Tibial nerve (tissue), 4 donors: ENCODE measurements at regions not wholly inside any gene's neighbourhood (a gene's known extent, or its start where the extent isn't known, plus 50 kb on each side); places are given as distances from the start of the nearest gene placed in this dataset.

Experiments used
- DNase-seq, 2 donors: peaks; one replicate each; pipeline ENCODE4 v3.0.0-alpha.2; 2019; ENCODE audit warnings: low spot score in 2 of 2
- H3K27ac ChIP-seq, 4 donors: fragments of 200-600 bp; sonication (generic) in 3 of 4; one replicate each; pipeline ENCODE4 v1.5.1; 2017 to 2019; ENCODE audit warnings: mild to moderate bottlenecking in 1 of 4
- H3K27me3 ChIP-seq, 2 donors: fragments of 200-600 bp; sonication (generic) in 1 of 2; one replicate each; pipeline versions ENCODE4 v1.5.1 to v1.6.0; 2017 to 2019
- H3K36me3 ChIP-seq, 3 donors: fragments of 200-600 bp; sonication (generic); one replicate each; pipeline ENCODE4 v1.5.1; 2018 to 2019
- H3K4me1 ChIP-seq, 4 donors: fragments of 200-600 bp; sonication (generic) in 3 of 4; one replicate each; pipeline ENCODE4 v1.5.1; 2017 to 2019
- H3K4me3 ChIP-seq, 4 donors: fragments of 200-600 bp; sonication (generic) in 3 of 4; one replicate each; pipeline ENCODE4 v1.5.1; 2017 to 2019; ENCODE audit warnings: mild to moderate bottlenecking in 1 of 4, moderate library complexity in 1 of 4
- H3K9me3 ChIP-seq, 4 donors: fragments of 200-600 bp; sonication (generic) in 3 of 4; one replicate each; pipeline ENCODE4 v1.5.1; 2017 to 2019
- CTCF ChIP-seq, 5 experiments: fragments of 200-600 bp in 3 of 5; fragments of 450-650 bp in 2 of 5; sonication (generic) in 3 of 5; IDR thresholded peaks; one replicate each; pipeline ENCODE4 v1.5.1; 2016 to 2019; ENCODE audit warnings: antibody characterized with exemption in 5 of 5, mild to moderate bottlenecking in 3 of 5, moderate library complexity in 2 of 5
- EP300 ChIP-seq, 2 donors: sonication (generic); formaldehyde crosslinking; IDR thresholded peaks; one replicate each; pipeline ENCODE4 v1.6.1; 2017; ENCODE audit warnings: antibody characterized with exemption in 2 of 2, mild to moderate bottlenecking in 1 of 2
- POLR2A ChIP-seq, 2 donors: fragments of 450-650 bp; IDR thresholded peaks; one replicate each; pipeline ENCODE4 v1.6.1; 2017; ENCODE audit warnings: antibody characterized with exemption in 2 of 2, mild to moderate bottlenecking in 2 of 2, moderate library complexity in 2 of 2
- WGBS, 2 donors: methylation state at CpG; one replicate each; pipeline ENCODE4 v1.1.5; 2018; 5-methylcytosine and 5-hydroxymethylcytosine counted together

GRCh38 chr5:97641081-97641480, 458.0 kb upstream of the RIOK2 start:
- Histone ChIP-seq H3K27me3 (no peaks in the 10 kb centered on the region), H3K27ac (no peak overlapping the region), H3K9me3 (peaks cover 0 to 3% (median 0%) of the 10 kb centered on the region in 4 donors), H3K36me3 (no peaks in the 10 kb centered on the region), H3K4me3 (no peak overlapping the region), H3K4me1 (no peaks in the 10 kb centered on the region)
- no peak for DNase-seq
- 65 to 76% methylated on average over 1 of the region's 1 CpG for WGBS, 2 donors
- TF ChIP-seq EP300 (IDR thresholded peaks at IDR 0.05) (no peak), POLR2A (IDR thresholded peaks at IDR 0.05) (no peak), CTCF (IDR thresholded peaks at IDR 0.05) (no peak)

- H3K36me3 ChIP-seq, result no peaks in the 10 kb centered on the region
- no peak overlapping the region for H3K27ac ChIP-seq
- no peaks in the 10 kb centered on the region for H3K27me3 ChIP-seq
- TF ChIP-seq POLR2A (IDR thresholded peaks at IDR 0.05), result no peak
- TF ChIP-seq CTCF (IDR thresholded peaks at IDR 0.05), result no peak
- no peak for TF ChIP-seq EP300 (IDR thresholded peaks at IDR 0.05)
- H3K4me3 ChIP-seq, result no peak overlapping the region
- H3K4me1 ChIP-seq, result no peaks in the 10 kb centered on the region
- peaks cover 0 to 14% (median 2%) of the 10 kb centered on the region in 4 donors for H3K9me3 ChIP-seq
- no peak for DNase-seq
These were observed 461.2 kb upstream of the RIOK2 start for GRCh38 chr5:97644206-97644605.

GRCh38 chr5:97644896-97645295, 461.8 kb upstream of the RIOK2 start:
- H3K36me3 ChIP-seq, result no peaks in the 10 kb centered on the region
- no peak for DNase-seq
- no peaks in the 10 kb centered on the region for H3K27me3 ChIP-seq
- H3K9me3 ChIP-seq, result peaks cover 0 to 14% (median 2%) of the 10 kb centered on the region in 4 donors
- no peak overlapping the region for H3K4me3 ChIP-seq
- no peak overlapping the region for H3K27ac ChIP-seq
- TF ChIP-seq POLR2A (IDR thresholded peaks at IDR 0.05) (no peak), CTCF (IDR thresholded peaks at IDR 0.05) (no peak), EP300 (IDR thresholded peaks at IDR 0.05) (no peak)
- H3K4me1 ChIP-seq, result no peaks in the 10 kb centered on the region
- 86 to 96% methylated on average over 2 of the region's 2 CpGs for WGBS, 2 donors

GRCh38 chr5:97657239-97657638, 474.2 kb upstream of the RIOK2 start:
- DNase-seq, result no peak
- Histone ChIP-seq H3K4me1 (no peaks in the 10 kb centered on the region), H3K36me3 (no peaks in the 10 kb centered on the region), H3K4me3 (no peak overlapping the region), H3K27me3 (no peaks in the 10 kb centered on the region), H3K27ac (no peak overlapping the region), H3K9me3 (no peaks in the 10 kb centered on the region)
- WGBS, 2 donors, result 76 to 84% methylated on average over 1 of the region's 1 CpG
- TF ChIP-seq EP300 (IDR thresholded peaks at IDR 0.05), result no peak
- no peak for TF ChIP-seq CTCF (IDR thresholded peaks at IDR 0.05)
- no peak for TF ChIP-seq POLR2A (IDR thresholded peaks at IDR 0.05)

- no peaks in the 10 kb centered on the region for H3K4me1 ChIP-seq
- DNase-seq, result no peak
- no peaks in the 10 kb centered on the region for H3K36me3 ChIP-seq
- no peaks in the 10 kb centered on the region for H3K9me3 ChIP-seq
- H3K4me3 ChIP-seq, result no peak overlapping the region
- H3K27me3 ChIP-seq, result no peaks in the 10 kb centered on the region
- no peak for TF ChIP-seq POLR2A (IDR thresholded peaks at IDR 0.05)
- TF ChIP-seq EP300 (IDR thresholded peaks at IDR 0.05), result no peak
- no peak for TF ChIP-seq CTCF (IDR thresholded peaks at IDR 0.05)
- H3K27ac ChIP-seq, result no peak overlapping the region
- 53 to 57% methylated on average over 4 of the region's 4 CpGs for WGBS, 2 donors
These were observed 475.3 kb upstream of the RIOK2 start for GRCh38 chr5:97658116-97658900.
